ENCODE measurements at regions not wholly inside any gene's neighbourhood (a gene's known extent, or its start where the extent isn't known, plus 50 kb on each side); places are given as distances from the start of the nearest gene placed in this dataset.

DNA sequence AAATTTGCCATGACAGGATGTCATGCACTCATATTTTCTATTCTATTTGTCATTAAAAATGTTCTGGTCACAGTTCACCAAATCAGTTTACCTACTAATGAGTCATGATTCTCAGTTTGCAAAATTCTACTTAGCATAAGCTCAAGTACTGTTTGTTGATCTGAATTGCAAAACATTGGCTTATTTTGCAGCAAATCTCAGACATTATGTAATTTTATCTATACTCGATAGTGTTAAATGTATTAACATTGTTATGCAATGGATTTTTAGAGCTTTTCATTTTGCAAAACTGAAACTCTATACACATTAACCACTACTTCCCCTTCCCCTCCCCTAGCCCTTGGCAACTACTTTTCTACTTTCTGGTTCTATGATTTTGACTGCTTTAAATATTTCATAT, 213.8 kb upstream of the ZFP64 start:
- no peak overlapping the region for H3K27ac ChIP-seq
- no peaks in the 10 kb centered on the region for H3K36me3 ChIP-seq
- peaks cover 0 to 9% of the 10 kb centered on the region in 2 experiments for H3K4me1 ChIP-seq (ENCODE audit: control insufficient read depth in 1 of 2, insufficient read depth in 1 of 2, low read depth in 1 of 2, low read length in 1 of 2)

DNA sequence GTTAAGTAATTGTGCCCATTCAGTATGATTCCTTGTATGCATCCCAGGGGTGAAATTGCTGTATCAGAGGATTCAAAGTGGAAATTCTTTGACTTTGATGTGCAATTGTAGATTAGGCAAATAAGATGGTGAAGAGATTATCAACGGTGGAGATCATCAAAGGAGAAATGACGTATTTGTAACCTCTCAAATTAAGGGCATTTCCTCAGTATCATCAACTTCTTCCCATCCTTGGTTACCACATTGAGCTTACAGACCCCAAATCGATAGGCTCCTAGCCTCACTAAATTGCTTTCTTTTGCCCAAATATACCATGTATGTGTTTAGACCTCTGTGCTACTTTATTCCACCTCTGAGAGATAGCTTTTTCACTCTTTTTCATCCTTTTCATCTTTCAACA, 213.1 kb upstream of the ZFP64 start:
- TF ChIP-seq, protein P1, sequence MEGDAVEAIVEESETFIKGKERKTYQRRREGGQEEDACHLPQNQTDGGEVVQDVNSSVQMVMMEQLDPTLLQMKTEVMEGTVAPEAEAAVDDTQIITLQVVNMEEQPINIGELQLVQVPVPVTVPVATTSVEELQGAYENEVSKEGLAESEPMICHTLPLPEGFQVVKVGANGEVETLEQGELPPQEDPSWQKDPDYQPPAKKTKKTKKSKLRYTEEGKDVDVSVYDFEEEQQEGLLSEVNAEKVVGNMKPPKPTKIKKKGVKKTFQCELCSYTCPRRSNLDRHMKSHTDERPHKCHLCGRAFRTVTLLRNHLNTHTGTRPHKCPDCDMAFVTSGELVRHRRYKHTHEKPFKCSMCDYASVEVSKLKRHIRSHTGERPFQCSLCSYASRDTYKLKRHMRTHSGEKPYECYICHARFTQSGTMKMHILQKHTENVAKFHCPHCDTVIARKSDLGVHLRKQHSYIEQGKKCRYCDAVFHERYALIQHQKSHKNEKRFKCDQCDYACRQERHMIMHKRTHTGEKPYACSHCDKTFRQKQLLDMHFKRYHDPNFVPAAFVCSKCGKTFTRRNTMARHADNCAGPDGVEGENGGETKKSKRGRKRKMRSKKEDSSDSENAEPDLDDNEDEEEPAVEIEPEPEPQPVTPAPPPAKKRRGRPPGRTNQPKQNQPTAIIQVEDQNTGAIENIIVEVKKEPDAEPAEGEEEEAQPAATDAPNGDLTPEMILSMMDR (IDR thresholded peaks at IDR 0.05) = no peak
- H3K4me1 ChIP-seq (ENCODE audit: control insufficient read depth in 1 of 2, insufficient read depth in 1 of 2, low read depth in 1 of 2, low read length in 1 of 2) = peaks cover 0 to 4% of the 10 kb centered on the region in 2 experiments
- H3K27ac ChIP-seq = no peak overlapping the region
- H3K4me3 ChIP-seq (ENCODE audit: low read depth in 1 of 2, low read length in 1 of 2) = no peak overlapping the region
- H3K9me3 ChIP-seq = no peaks in the 10 kb centered on the region
- H3K27me3 ChIP-seq = no peaks in the 10 kb centered on the region
- H3K36me3 ChIP-seq = no peaks in the 10 kb centered on the region

More for the DNA sequence above, 213.8 kb upstream of the ZFP64 start:
- TF ChIP-seq, protein P1 (IDR thresholded peaks at IDR 0.05) = no peak
- Histone ChIP-seq H3K27me3 (no peaks in the 10 kb centered on the region), H3K4me3 (ENCODE audit: low read depth in 1 of 2, low read length in 1 of 2) (no peak overlapping the region), H3K9me3 (no peaks in the 10 kb centered on the region)

DNA sequence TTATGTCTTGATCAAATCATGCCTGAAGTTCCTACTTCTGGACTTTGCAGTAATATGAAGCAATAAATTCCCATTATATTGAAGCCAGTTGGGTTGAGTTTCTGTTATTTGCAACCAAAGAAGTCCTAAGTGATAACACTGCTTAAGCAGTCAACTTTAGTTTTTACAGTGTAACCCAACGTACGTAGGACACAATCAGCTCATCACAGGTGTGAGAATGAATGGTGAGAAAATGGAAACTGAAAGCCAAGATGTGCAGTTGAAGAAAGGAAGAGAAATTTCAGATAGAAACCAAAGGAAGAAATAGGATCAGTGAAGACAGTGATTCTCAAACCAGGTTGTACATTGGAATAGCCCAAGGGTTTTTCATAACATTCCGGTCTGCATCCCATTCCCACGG, 211.4 kb upstream of the ZFP64 start:
- H3K4me1 ChIP-seq (ENCODE audit: control insufficient read depth in 1 of 2, insufficient read depth in 1 of 2, low read depth in 1 of 2, low read length in 1 of 2) = peaks cover 0 to 4% of the 10 kb centered on the region in 2 experiments
- no peak overlapping the region for H3K27ac ChIP-seq
- no peaks in the 10 kb centered on the region for H3K27me3 ChIP-seq
- no peaks in the 10 kb centered on the region for H3K36me3 ChIP-seq
- H3K4me3 ChIP-seq (ENCODE audit: low read depth in 1 of 2, low read length in 1 of 2) = no peak overlapping the region
- H3K9me3 ChIP-seq = no peaks in the 10 kb centered on the region
- TF ChIP-seq, protein P1 (IDR thresholded peaks at IDR 0.05) = no peak

- Histone ChIP-seq H3K4me1 (ENCODE audit: control insufficient read depth in 1 of 2, insufficient read depth in 1 of 2, low read depth in 1 of 2, low read length in 1 of 2) (peaks cover 0 to 4% of the 10 kb centered on the region in 2 experiments), H3K36me3 (no peaks in the 10 kb centered on the region), H3K9me3 (no peaks in the 10 kb centered on the region), H3K4me3 (ENCODE audit: low read depth in 1 of 2, low read length in 1 of 2) (no peak overlapping the region), H3K27me3 (no peaks in the 10 kb centered on the region), H3K27ac (no peak overlapping the region)
- TF ChIP-seq, protein P1 (IDR thresholded peaks at IDR 0.05) = no peak
Observed at GRCh38 chr20:52402514-52402913, 210.9 kb upstream of the ZFP64 start.

GRCh38 chr20:52401431-52401830, 209.9 kb upstream of the ZFP64 start:
- H3K36me3 ChIP-seq = no peaks in the 10 kb centered on the region
- no peak overlapping the region for H3K4me3 ChIP-seq (ENCODE audit: low read depth in 1 of 2, low read length in 1 of 2)
- H3K4me1 ChIP-seq (ENCODE audit: control insufficient read depth in 1 of 2, insufficient read depth in 1 of 2, low read depth in 1 of 2, low read length in 1 of 2) = peaks cover 0 to 4% of the 10 kb centered on the region in 2 experiments
- H3K27me3 ChIP-seq = no peaks in the 10 kb centered on the region
- no peak overlapping the region for H3K27ac ChIP-seq
- no peaks in the 10 kb centered on the region for H3K9me3 ChIP-seq
- TF ChIP-seq, protein P1 (IDR thresholded peaks at IDR 0.05) = no peak

- TF ChIP-seq, protein P1 (IDR thresholded peaks at IDR 0.05) = no peak
- Histone ChIP-seq H3K36me3 (no peaks in the 10 kb centered on the region), H3K27ac (no peak overlapping the region), H3K27me3 (no peaks in the 10 kb centered on the region), H3K9me3 (no peaks in the 10 kb centered on the region), H3K4me1 (ENCODE audit: control insufficient read depth in 1 of 2, insufficient read depth in 1 of 2, low read depth in 1 of 2, low read length in 1 of 2) (no peaks in the 10 kb centered on the region), H3K4me3 (ENCODE audit: low read depth in 1 of 2, low read length in 1 of 2) (no peak overlapping the region)
Observed at GRCh38 chr20:52399352-52399751, 207.8 kb upstream of the ZFP64 start.
